OCI-LY7 (cell line): ENCODE measurements at regions not wholly inside any gene's neighbourhood (a gene's known extent, or its start where the extent isn't known, plus 50 kb on each side); places are given as distances from the start of the nearest gene placed in this dataset.

ENCODE experiments used
- EZH2phosphoT487 ChIP-seq: fragments of 200-600 bp; sonication (generic); IDR thresholded peaks from 2 replicates; pipeline ENCODE4 v1.6.1; 2018; ENCODE audit warnings: low read depth, borderline replicate concordance, mild to moderate bottlenecking, mixed run types, antibody characterized with exemption, low read length, moderate library complexity, mixed read lengths
- TF ChIP-seq, protein P1 (sequence below): fragments of 200-600 bp; sonication (generic); conservative IDR thresholded peaks from 2 replicates; pipeline ENCODE4 v1.5.1; 2014; ENCODE audit warnings: mild to moderate bottlenecking, antibody characterized with exemption, low read length, moderate library complexity, mixed read lengths

DNA sequence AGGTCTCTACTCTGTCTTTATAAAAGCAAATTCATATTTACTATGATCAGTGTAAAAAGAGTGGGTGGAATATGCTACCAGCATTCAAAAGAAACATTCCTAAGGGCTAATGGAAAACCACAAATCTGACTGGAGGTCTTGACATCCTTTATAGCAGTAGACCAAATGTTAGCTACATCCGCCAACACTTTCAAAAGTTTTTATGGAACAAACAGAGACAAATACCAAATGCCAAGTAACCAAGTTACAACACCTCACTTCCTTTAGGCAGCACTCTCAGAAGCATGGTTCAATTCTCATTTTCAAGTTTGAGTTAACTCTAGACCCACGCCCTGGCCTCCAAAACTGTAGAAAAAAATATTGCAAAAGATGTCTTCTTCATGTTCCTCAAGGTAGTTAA, 78.3 kb upstream of the SETBP1 start:
- TF ChIP-seq, protein P1, sequence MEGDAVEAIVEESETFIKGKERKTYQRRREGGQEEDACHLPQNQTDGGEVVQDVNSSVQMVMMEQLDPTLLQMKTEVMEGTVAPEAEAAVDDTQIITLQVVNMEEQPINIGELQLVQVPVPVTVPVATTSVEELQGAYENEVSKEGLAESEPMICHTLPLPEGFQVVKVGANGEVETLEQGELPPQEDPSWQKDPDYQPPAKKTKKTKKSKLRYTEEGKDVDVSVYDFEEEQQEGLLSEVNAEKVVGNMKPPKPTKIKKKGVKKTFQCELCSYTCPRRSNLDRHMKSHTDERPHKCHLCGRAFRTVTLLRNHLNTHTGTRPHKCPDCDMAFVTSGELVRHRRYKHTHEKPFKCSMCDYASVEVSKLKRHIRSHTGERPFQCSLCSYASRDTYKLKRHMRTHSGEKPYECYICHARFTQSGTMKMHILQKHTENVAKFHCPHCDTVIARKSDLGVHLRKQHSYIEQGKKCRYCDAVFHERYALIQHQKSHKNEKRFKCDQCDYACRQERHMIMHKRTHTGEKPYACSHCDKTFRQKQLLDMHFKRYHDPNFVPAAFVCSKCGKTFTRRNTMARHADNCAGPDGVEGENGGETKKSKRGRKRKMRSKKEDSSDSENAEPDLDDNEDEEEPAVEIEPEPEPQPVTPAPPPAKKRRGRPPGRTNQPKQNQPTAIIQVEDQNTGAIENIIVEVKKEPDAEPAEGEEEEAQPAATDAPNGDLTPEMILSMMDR, result no peak
- TF ChIP-seq EZH2phosphoT487, result no peak
